ENCODE measurements at regions not wholly inside any gene's neighbourhood (a gene's known extent, or its start where the extent isn't known, plus 50 kb on each side); places are given as distances from the start of the nearest gene placed in this dataset.

DNA sequence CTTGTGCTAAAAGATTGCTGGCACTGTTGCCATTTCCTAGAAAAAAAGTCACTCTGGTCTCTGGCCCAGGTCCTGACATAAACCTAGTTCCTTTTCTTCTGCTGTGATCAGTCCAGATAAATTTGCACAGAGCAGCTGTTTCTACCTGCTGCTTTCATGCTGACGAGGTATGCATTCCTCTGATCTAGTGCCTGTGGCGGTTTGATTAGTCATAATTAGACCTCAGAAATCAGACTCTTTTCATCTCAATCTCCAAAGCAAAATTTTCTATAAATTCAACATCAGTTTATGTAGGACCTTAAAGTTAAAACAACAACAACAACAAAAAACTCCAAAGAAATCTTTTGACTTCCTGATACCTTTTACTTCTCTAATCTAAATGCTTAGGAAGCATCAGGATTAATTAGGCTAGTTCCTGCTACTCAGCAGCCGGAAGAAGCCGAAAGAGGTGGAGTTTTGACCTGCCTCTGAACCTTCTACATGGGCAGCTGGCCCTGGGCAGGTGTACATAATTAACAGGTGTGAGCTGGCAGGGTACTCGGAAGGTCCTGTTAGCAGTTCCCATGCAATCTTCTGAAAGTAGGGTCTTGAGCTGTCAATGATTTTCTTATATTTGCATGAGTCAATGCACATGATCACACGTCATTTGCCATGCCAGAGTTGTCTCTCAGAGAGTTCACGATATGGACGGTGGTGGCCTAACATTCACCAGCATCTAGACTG is 83.3 kb upstream of the CCDC112 start (continued):
- TF ChIP-seq NR2C2 (IDR thresholded peaks at IDR 0.05; ENCODE audit: borderline replicate concordance, control insufficient read depth, insufficient read length, low read depth) = no peak
- TF ChIP-seq POLR2AphosphoS2 (IDR thresholded peaks at IDR 0.05; ENCODE audit: low read depth, low read length) = no peak
- peak; percentile 63; the same call in 1 of the 2 replicates for TF ChIP-seq TARDBP (IDR thresholded peaks at IDR 0.05; ENCODE audit: borderline replicate concordance)
- TF ChIP-seq, protein P1, sequence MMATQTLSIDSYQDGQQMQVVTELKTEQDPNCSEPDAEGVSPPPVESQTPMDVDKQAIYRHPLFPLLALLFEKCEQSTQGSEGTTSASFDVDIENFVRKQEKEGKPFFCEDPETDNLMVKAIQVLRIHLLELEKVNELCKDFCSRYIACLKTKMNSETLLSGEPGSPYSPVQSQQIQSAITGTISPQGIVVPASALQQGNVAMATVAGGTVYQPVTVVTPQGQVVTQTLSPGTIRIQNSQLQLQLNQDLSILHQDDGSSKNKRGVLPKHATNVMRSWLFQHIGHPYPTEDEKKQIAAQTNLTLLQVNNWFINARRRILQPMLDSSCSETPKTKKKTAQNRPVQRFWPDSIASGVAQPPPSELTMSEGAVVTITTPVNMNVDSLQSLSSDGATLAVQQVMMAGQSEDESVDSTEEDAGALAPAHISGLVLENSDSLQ (IDR thresholded peaks at IDR 0.05) = no peak
- TF ChIP-seq, protein P2, sequence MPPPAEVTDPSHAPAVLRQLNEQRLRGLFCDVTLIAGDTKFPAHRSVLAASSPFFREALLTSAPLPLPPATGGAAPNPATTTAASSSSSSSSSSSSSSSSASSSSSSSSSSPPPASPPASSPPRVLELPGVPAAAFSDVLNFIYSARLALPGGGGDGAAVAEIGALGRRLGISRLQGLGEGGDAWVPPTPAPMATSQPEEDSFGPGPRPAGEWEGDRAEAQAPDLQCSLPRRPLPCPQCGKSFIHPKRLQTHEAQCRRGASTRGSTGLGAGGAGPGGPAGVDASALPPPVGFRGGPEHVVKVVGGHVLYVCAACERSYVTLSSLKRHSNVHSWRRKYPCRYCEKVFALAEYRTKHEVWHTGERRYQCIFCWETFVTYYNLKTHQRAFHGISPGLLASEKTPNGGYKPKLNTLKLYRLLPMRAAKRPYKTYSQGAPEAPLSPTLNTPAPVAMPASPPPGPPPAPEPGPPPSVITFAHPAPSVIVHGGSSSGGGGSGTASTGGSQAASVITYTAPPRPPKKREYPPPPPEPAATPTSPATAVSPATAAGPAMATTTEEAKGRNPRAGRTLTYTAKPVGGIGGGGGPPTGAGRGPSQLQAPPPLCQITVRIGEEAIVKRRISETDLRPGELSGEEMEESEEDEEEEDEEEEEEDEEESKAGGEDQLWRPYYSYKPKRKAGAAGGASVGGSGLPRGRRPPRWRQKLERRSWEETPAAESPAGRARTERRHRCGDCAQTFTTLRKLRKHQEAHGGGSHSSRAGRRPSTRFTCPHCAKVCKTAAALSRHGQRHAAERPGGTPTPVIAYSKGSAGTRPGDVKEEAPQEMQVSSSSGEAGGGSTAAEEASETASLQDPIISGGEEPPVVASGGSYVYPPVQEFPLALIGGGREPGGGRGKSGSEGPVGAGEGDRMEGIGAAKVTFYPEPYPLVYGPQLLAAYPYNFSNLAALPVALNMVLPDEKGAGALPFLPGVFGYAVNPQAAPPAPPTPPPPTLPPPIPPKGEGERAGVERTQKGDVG (CRISPR knock-in tag; IDR thresholded peaks at IDR 0.05) = no peak
- peak; percentile 60; the same call in 1 of the 2 replicates for TF ChIP-seq BCL11A (IDR thresholded peaks at IDR 0.05; ENCODE audit: low read depth, low read length)
- no peak for TF ChIP-seq SMAD1 (IDR thresholded peaks at IDR 0.05; ENCODE audit: low read depth, partially characterized antibody)
- TF ChIP-seq NRF1 (conservative IDR thresholded peaks at IDR 0.05; ENCODE audit: low read depth, low read length) = no peak
- TF ChIP-seq RAD21 (IDR thresholded peaks at IDR 0.05; ENCODE audit: insufficient read depth, low read depth, low read length) = 0 out of 2 replicates have a peak, but pooled peaks have one; percentile 5
- TF ChIP-seq, protein P3, sequence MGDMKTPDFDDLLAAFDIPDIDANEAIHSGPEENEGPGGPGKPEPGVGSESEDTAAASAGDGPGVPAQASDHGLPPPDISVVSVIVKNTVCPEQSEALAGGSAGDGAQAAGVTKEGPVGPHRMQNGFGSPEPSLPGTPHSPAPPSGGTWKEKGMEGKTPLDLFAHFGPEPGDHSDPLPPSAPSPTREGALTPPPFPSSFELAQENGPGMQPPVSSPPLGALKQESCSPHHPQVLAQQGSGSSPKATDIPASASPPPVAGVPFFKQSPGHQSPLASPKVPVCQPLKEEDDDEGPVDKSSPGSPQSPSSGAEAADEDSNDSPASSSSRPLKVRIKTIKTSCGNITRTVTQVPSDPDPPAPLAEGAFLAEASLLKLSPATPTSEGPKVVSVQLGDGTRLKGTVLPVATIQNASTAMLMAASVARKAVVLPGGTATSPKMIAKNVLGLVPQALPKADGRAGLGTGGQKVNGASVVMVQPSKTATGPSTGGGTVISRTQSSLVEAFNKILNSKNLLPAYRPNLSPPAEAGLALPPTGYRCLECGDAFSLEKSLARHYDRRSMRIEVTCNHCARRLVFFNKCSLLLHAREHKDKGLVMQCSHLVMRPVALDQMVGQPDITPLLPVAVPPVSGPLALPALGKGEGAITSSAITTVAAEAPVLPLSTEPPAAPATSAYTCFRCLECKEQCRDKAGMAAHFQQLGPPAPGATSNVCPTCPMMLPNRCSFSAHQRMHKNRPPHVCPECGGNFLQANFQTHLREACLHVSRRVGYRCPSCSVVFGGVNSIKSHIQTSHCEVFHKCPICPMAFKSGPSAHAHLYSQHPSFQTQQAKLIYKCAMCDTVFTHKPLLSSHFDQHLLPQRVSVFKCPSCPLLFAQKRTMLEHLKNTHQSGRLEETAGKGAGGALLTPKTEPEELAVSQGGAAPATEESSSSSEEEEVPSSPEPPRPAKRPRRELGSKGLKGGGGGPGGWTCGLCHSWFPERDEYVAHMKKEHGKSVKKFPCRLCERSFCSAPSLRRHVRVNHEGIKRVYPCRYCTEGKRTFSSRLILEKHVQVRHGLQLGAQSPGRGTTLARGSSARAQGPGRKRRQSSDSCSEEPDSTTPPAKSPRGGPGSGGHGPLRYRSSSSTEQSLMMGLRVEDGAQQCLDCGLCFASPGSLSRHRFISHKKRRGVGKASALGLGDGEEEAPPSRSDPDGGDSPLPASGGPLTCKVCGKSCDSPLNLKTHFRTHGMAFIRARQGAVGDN (IDR thresholded peaks at IDR 0.05) = no peak
- TF ChIP-seq CHD1 (IDR thresholded peaks at IDR 0.05; ENCODE audit: low read depth, low read length) = no peak

Measured in GM12878 (cell line).